Trophoblast cell (in vitro differentiated cells and primary cell): ENCODE measurements at regions not wholly inside any gene's neighbourhood (a gene's known extent, or its start where the extent isn't known, plus 50 kb on each side); places are given as distances from the start of the nearest gene placed in this dataset.

Source experiments
- DNase-seq, 2 donors: peaks; one replicate each; pipeline ENCODE4 v3.0.0-alpha.2; 2016
- H2AFZ ChIP-seq: 2 replicates; pipeline ENCODE4 v1.6.1; 2013; ENCODE audit warnings: low read length, moderate library complexity, mild to moderate bottlenecking; ENCODE audit not compliant: insufficient read depth, poor library complexity
- H2AK5ac ChIP-seq: 2 replicates; pipeline ENCODE4 v1.6.1; 2013; ENCODE audit warnings: mild to moderate bottlenecking, low read length
- H2BK120ac ChIP-seq: 2 replicates; pipeline ENCODE4 v1.6.1; 2013; ENCODE audit warnings: low read length, mild to moderate bottlenecking, moderate library complexity; ENCODE audit not compliant: insufficient read depth, poor library complexity
- H2BK12ac ChIP-seq: 2 replicates; pipeline ENCODE4 v1.6.1; 2013; ENCODE audit warnings: mild to moderate bottlenecking, low read length, moderate library complexity
- H2BK5ac ChIP-seq: 2 replicates; pipeline ENCODE4 v1.6.1; 2013; ENCODE audit warnings: low read length, low read depth, moderate library complexity, mild to moderate bottlenecking; ENCODE audit not compliant: poor library complexity
- H3K14ac ChIP-seq: 2 replicates; pipeline ENCODE4 v1.6.1; 2013; ENCODE audit warnings: mild to moderate bottlenecking, low read length
- H3K18ac ChIP-seq: 2 replicates; pipeline ENCODE4 v1.6.1; 2013; ENCODE audit warnings: mild to moderate bottlenecking, low read length
- H3K23ac ChIP-seq: 2 replicates; pipeline ENCODE4 v1.6.1; 2013; ENCODE audit warnings: low read length
- H3K27ac ChIP-seq: 2 replicates; pipeline ENCODE4 v1.5.1; 2013; ENCODE audit warnings: low read depth, mild to moderate bottlenecking, inconsistent platforms, low read length, moderate library complexity
- H3K27me3 ChIP-seq: 2 replicates; pipeline ENCODE4 v1.6.1; 2013; ENCODE audit warnings: inconsistent platforms, mild to moderate bottlenecking, low read length, moderate library complexity; ENCODE audit not compliant: insufficient read depth
- H3K36me3 ChIP-seq, 2 experiments: 1 replicate in 1 of 2; 2 replicates in 1 of 2; pipeline ENCODE4 v1.6.1; 2013; ENCODE audit warnings: low read length in 2 of 2, mild to moderate bottlenecking in 2 of 2, moderate library complexity in 1 of 2; ENCODE audit not compliant: insufficient read depth in 2 of 2, control insufficient read depth in 1 of 2
- H3K4ac ChIP-seq: 2 replicates; pipeline ENCODE4 v1.6.1; 2013; ENCODE audit warnings: low read depth, mild to moderate bottlenecking, low read length, moderate library complexity
- H3K4me1 ChIP-seq, 2 experiments: 1 replicate in 1 of 2; 2 replicates in 1 of 2; pipeline ENCODE4 v1.6.1; 2013; ENCODE audit warnings: low read length in 2 of 2, mild to moderate bottlenecking in 2 of 2, moderate library complexity in 1 of 2; ENCODE audit not compliant: insufficient read depth in 2 of 2, control insufficient read depth in 1 of 2
- H3K4me2 ChIP-seq: 2 replicates; pipeline ENCODE4 v1.6.1; 2013; ENCODE audit warnings: inconsistent platforms, mild to moderate bottlenecking, low read length, moderate library complexity
- H3K4me3 ChIP-seq: 2 replicates; pipeline ENCODE4 v1.5.1; 2013; ENCODE audit warnings: mild to moderate bottlenecking, low read depth, low read length, inconsistent platforms
- H3K79me1 ChIP-seq: one replicate; pipeline ENCODE4 v1.6.1; 2013; ENCODE audit warnings: low read length
- H3K79me2 ChIP-seq: 2 replicates; pipeline ENCODE4 v1.6.1; 2013; ENCODE audit warnings: low read length, mild to moderate bottlenecking; ENCODE audit not compliant: control insufficient read depth, insufficient read depth, poor library complexity
- H3K9ac ChIP-seq: 2 replicates; pipeline ENCODE4 v1.6.1; 2013; ENCODE audit warnings: mild to moderate bottlenecking, low read length
- H3K9me3 ChIP-seq: 2 replicates; pipeline ENCODE4 v1.6.1; 2013; ENCODE audit warnings: low read depth, mild to moderate bottlenecking, control low read depth, inconsistent platforms, low read length; ENCODE audit not compliant: insufficient read depth
- H4K12ac ChIP-seq: 2 replicates; pipeline ENCODE4 v1.6.1; 2013; ENCODE audit warnings: low read depth, mild to moderate bottlenecking, low read length, moderate library complexity
- H4K8ac ChIP-seq: 2 replicates; pipeline ENCODE4 v1.6.1; 2013; ENCODE audit warnings: low read depth, mild to moderate bottlenecking, low read length, moderate library complexity
- H4K91ac ChIP-seq: one replicate; pipeline ENCODE4 v1.6.1; 2013; ENCODE audit warnings: low read depth, mild to moderate bottlenecking, low read length, moderate library complexity
- WGBS: extraction: QIAGEN DNeasy Blood & Tissue Kit; methylation state at CpG from one replicate; pipeline ENCODE4 v1.1.7; 2013; ENCODE audit warnings: missing lambda C conversion rate; ENCODE audit not compliant: insufficient read length, insufficient coverage; ENCODE audit errors: extremely low coverage; 5-methylcytosine and 5-hydroxymethylcytosine counted together

GRCh38 chr2:12259493-12259892, 457.2 kb upstream of the TRIB2 start:
- no peak overlapping the region for H2BK120ac ChIP-seq
- no peak overlapping the region for H3K4me2 ChIP-seq
- H3K23ac ChIP-seq: no peak overlapping the region
- H3K79me1 ChIP-seq: no peaks in the 10 kb centered on the region
- no peak overlapping the region for H2BK12ac ChIP-seq
- peaks cover 0 to 2% of the 10 kb centered on the region in 2 experiments for H3K4me1 ChIP-seq
- no peaks in the 10 kb centered on the region for H3K79me2 ChIP-seq
- no peak overlapping the region for H3K27ac ChIP-seq
- no peaks in the 10 kb centered on the region for H3K36me3 ChIP-seq
- no peak overlapping the region for H2AK5ac ChIP-seq
- no peak overlapping the region for H4K12ac ChIP-seq
- H3K9me3 ChIP-seq: no peaks in the 10 kb centered on the region
- WGBS: no CpG with 5 or more reads among the region's 3 CpGs
- H3K9ac ChIP-seq: no peak overlapping the region
- DNase-seq: no peak
- no peak overlapping the region for H3K4me3 ChIP-seq
- no peaks in the 10 kb centered on the region for H3K27me3 ChIP-seq
- no peak overlapping the region for H4K91ac ChIP-seq
- H3K4ac ChIP-seq: no peak overlapping the region
- H4K8ac ChIP-seq: no peak overlapping the region
- no peak overlapping the region for H3K18ac ChIP-seq
- H2BK5ac ChIP-seq: no peak overlapping the region
- H3K14ac ChIP-seq: no peak overlapping the region
- H2AFZ ChIP-seq: no peak overlapping the region

DNA sequence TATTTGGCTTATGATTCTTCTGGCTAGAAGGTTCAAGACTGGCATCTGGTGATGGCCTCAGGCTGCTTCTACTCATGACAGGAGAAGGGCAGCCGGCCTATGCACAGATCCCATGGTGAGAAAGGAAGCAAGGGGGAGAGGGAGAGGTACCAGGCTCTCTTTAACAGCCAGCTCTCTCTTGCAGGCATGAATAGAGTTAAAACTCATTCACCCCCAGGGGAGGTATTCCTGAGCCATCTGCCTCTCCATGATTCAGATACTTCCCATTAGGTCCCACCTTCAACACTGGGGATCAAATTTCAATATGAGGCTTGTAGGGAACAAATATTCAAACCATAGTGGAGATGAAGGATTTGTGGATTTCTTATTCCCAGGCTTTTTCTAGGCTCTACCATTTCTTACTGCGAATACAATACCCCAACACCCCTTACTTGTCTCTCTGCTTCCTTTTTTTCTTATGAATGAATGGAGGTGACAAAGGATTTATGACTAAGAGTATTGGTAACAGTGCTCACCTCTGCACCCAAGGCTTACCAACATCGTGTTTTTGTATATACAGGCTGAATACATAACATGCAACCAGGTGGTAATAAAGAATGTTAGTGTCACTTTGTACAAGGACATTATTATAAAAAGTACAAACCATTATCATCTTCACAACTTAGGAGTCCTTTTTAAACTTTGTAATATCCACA, 454.6 kb upstream of the TRIB2 start:
- Histone ChIP-seq H3K4me2 (no peak overlapping the region), H3K27ac (no peak overlapping the region), H3K14ac (no peak overlapping the region), H3K18ac (no peak overlapping the region), H3K27me3 (no peaks in the 10 kb centered on the region), H2AFZ (no peak overlapping the region), H3K4me1 (peaks cover 0 to 2% of the 10 kb centered on the region in 2 experiments), H3K79me2 (no peaks in the 10 kb centered on the region), H4K8ac (no peak overlapping the region), H2BK12ac (no peak overlapping the region), H3K4me3 (no peak overlapping the region), H3K9ac (no peak overlapping the region), H3K79me1 (no peaks in the 10 kb centered on the region), H2BK120ac (no peak overlapping the region), H3K36me3 (no peaks in the 10 kb centered on the region), H3K23ac (no peak overlapping the region), H2BK5ac (no peak overlapping the region), H3K9me3 (no peaks in the 10 kb centered on the region), H4K12ac (no peak overlapping the region), H2AK5ac (no peak overlapping the region), H3K4ac (no peak overlapping the region), H4K91ac (no peak overlapping the region)
- no peak for DNase-seq
- WGBS: no CpG with 5 or more reads among the region's 3 CpGs

DNA sequence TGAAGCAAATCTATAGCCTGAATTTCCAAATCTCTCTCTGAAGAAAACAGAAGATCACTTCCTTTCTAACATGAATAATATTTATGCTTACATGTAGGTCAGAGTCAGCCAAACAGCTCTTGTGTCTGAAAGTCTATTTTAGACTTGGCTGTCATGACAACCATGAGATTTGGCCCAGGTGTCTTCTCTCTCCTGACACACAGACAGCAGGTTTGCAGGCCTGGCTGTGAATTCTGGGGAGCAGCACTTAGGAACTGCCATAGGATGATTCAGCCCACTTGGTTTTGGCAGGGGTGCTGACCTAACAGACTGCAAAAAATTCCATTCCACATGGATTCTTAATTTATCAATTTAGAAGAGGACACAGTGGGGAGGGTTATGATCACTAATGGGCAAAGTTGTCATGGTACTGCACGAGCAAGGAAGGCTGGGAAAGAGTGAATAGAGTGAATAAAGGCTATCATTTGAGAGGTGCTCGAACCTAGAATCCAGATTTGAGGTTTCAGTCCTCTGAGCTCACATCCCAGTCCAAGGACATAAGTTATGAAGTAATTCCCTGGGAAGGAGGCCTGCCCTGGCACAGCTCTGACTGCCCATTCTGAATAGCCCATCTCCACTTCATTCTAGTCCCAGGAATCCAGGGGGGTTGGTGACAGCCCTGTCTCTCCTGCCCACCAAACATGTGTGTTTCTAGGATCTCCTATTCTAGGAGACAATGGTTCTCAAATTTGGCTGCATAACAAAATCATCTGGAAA, 453.9 kb upstream of the TRIB2 start:
- Histone ChIP-seq H2AK5ac (no peak overlapping the region), H4K12ac (no peak overlapping the region), H3K4me2 (no peak overlapping the region), H2BK12ac (no peak overlapping the region), H3K18ac (no peak overlapping the region), H2BK5ac (no peak overlapping the region), H3K79me1 (no peaks in the 10 kb centered on the region), H4K8ac (no peak overlapping the region), H2AFZ (no peak overlapping the region), H3K9ac (no peak overlapping the region), H3K27ac (no peak overlapping the region), H3K36me3 (no peaks in the 10 kb centered on the region), H3K4me1 (peaks cover 0 to 2% of the 10 kb centered on the region in 2 experiments), H3K4ac (no peak overlapping the region), H2BK120ac (no peak overlapping the region), H3K4me3 (no peak overlapping the region), H3K9me3 (no peaks in the 10 kb centered on the region), H4K91ac (no peak overlapping the region), H3K27me3 (no peaks in the 10 kb centered on the region), H3K23ac (no peak overlapping the region), H3K79me2 (no peaks in the 10 kb centered on the region), H3K14ac (no peak overlapping the region)
- DNase-seq: no peak
- no CpG with 5 or more reads among the region's 2 CpGs for WGBS

DNA sequence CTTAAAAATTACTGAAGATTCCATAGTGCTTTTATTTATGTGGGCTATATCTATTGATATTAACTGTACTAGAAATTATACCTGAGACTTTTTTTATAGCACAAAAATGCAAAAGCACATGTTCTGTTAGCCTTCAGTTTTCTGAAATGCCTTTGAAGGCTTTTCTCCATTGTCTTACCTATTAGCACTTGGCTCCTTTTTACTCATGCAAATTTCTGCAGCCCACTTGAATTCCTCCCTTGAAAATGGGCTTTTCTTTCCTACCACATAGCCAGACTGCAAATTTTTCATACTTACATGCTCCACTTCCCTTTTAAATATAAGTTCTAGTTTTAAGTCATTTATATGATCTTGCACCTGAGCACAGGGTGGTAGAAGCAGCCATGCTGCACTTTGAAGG, 453.0 kb upstream of the TRIB2 start:
- Histone ChIP-seq H3K23ac (no peak overlapping the region), H3K18ac (no peak overlapping the region), H3K4me3 (no peak overlapping the region), H2AK5ac (no peak overlapping the region), H2BK12ac (no peak overlapping the region), H3K4me2 (no peak overlapping the region), H3K4ac (no peak overlapping the region), H4K91ac (no peak overlapping the region), H3K9ac (no peak overlapping the region), H3K9me3 (no peaks in the 10 kb centered on the region), H4K8ac (no peak overlapping the region), H2AFZ (no peak overlapping the region), H3K36me3 (no peaks in the 10 kb centered on the region), H3K4me1 (peaks cover 0 to 2% of the 10 kb centered on the region in 2 experiments), H2BK120ac (no peak overlapping the region), H4K12ac (no peak overlapping the region), H3K27ac (no peak overlapping the region), H3K27me3 (no peaks in the 10 kb centered on the region), H3K79me1 (no peaks in the 10 kb centered on the region), H3K79me2 (no peaks in the 10 kb centered on the region), H2BK5ac (no peak overlapping the region), H3K14ac (no peak overlapping the region)
- no peak for DNase-seq
